PC-3 (cell line): ENCODE measurements at regions not wholly inside any gene's neighbourhood (a gene's known extent, or its start where the extent isn't known, plus 50 kb on each side); places are given as distances from the start of the nearest gene placed in this dataset.
"Not testable (repeated sequence)": the region's sequence is repeated elsewhere in the genome, so short reads cannot be mapped to it uniquely, and the experiment has no call there.

Source experiments
- ATAC-seq: fragments of 200-7000 bp; cut with Tn5 transposase; 2 replicates; pipeline ENCODE4 v1.9.1; 2020; ENCODE audit warnings: mild to moderate bottlenecking, moderate library complexity
- BruUV-seq: library from RNA; stranded (reverse); fragments of 400-500 nt; replicated peaks from 2 replicates; lab custom pipeline; 2021; lab: Mats Ljungman, UMichigan
- CTCF ChIA-PET: fragments of 300-600 bp; sonication (Branson Sonifier 250); formaldehyde crosslinking; loops from one replicate; lab custom pipeline; 2022; ENCODE audit warnings: antibody characterized with exemption; lab: Charles Lee
- POLR2A ChIA-PET: fragments of 300-600 bp; sonication (Branson Sonifier 250); formaldehyde crosslinking; loops from one replicate; lab custom pipeline; 2022; ENCODE audit warnings: antibody characterized with exemption; ENCODE audit not compliant: unreplicated experiment; lab: Charles Lee
- DNase-seq: peaks from one replicate; pipeline ENCODE4 v3.0.0-alpha.2; 2015
- H2AFZ ChIP-seq: fragments of 300-600 bp; sonication (generic); 2 replicates; pipeline ENCODE4 v1.6.0; 2016; ENCODE audit warnings: antibody characterized with exemption, low read length
- H3F3A ChIP-seq: fragments of 300-600 bp; sonication (generic); one replicate; pipeline ENCODE4 v1.6.0; 2017; ENCODE audit warnings: antibody characterized with exemption, low read length, control low read depth, mild to moderate bottlenecking; ENCODE audit not compliant: unreplicated experiment
- H3K27ac ChIP-seq: fragments of 300-600 bp; sonication (generic); 2 replicates; pipeline ENCODE4 v1.5.1; 2016; ENCODE audit warnings: mild to moderate bottlenecking, low read length
- H3K27me3 ChIP-seq: fragments of 300-600 bp; sonication (generic); 2 replicates; pipeline ENCODE4 v1.6.1; 2016; ENCODE audit warnings: low read length, mixed read lengths
- H3K36me3 ChIP-seq: fragments of 300-600 bp; sonication (generic); 2 replicates; pipeline ENCODE4 v1.6.1; 2016; ENCODE audit warnings: low read depth, mixed run types, low read length, mixed read lengths
- H3K4me1 ChIP-seq: fragments of 300-600 bp; sonication (generic); 2 replicates; pipeline ENCODE4 v1.5.1; 2016; ENCODE audit warnings: low read length; ENCODE audit not compliant: insufficient read depth
- H3K4me2 ChIP-seq: fragments of 300-600 bp; sonication (generic); 2 replicates; pipeline ENCODE4 v1.6.0; 2016; ENCODE audit warnings: low read length
- H3K4me3 ChIP-seq: fragments of 300-600 bp; sonication (generic); 2 replicates; pipeline ENCODE4 v1.5.1; 2016; ENCODE audit warnings: mild to moderate bottlenecking, low read length, mixed read lengths
- H3K79me2 ChIP-seq: fragments of 300-600 bp; sonication (generic); 2 replicates; pipeline ENCODE4 v1.6.1; 2017; ENCODE audit warnings: low read length, mixed read lengths
- H3K9ac ChIP-seq: fragments of 300-600 bp; sonication (generic); 2 replicates; pipeline ENCODE4 v1.6.0; 2016; ENCODE audit warnings: mild to moderate bottlenecking, low read length
- H3K9me2 ChIP-seq: fragments of 300-600 bp; sonication (generic); replicated peaks from 2 replicates; pipeline ENCODE4 v1.6.1; 2016; ENCODE audit warnings: mixed run types, low read length, mixed read lengths
- H3K9me3 ChIP-seq: fragments of 300-600 bp; sonication (generic); 2 replicates; pipeline ENCODE4 v1.6.1; 2016; ENCODE audit warnings: low read length, mixed read lengths
- H4K20me1 ChIP-seq: fragments of 300-600 bp; sonication (generic); 2 replicates; pipeline ENCODE4 v1.6.1; 2016; ENCODE audit warnings: low read length, mixed read lengths
- EZH2 ChIP-seq: fragments of 300-600 bp; sonication (generic); IDR thresholded peaks from one replicate; pipeline ENCODE4 v1.6.1; 2017; ENCODE audit warnings: antibody characterized with exemption, mild to moderate bottlenecking, low read length; ENCODE audit not compliant: unreplicated experiment
- EZH2phosphoT487 ChIP-seq: fragments of 300-600 bp; sonication (generic); IDR thresholded peaks from 2 replicates; pipeline ENCODE4 v1.6.1; 2018; ENCODE audit warnings: mild to moderate bottlenecking, antibody characterized with exemption, low read length, borderline replicate concordance
- intact Hi-C: fragments of 100-400 bp; cut with micrococcal nuclease; formaldehyde crosslinking; loops from 2 replicates; pipeline ENCODE4 v1.9.0; 2023
- TF ChIP-seq, protein P1 (sequence below): fragments of 300-600 bp; sonication (generic); conservative IDR thresholded peaks from 2 replicates; pipeline ENCODE4 v1.5.1; 2017; ENCODE audit warnings: antibody characterized with exemption, low read depth, mild to moderate bottlenecking, low read length

DNA sequence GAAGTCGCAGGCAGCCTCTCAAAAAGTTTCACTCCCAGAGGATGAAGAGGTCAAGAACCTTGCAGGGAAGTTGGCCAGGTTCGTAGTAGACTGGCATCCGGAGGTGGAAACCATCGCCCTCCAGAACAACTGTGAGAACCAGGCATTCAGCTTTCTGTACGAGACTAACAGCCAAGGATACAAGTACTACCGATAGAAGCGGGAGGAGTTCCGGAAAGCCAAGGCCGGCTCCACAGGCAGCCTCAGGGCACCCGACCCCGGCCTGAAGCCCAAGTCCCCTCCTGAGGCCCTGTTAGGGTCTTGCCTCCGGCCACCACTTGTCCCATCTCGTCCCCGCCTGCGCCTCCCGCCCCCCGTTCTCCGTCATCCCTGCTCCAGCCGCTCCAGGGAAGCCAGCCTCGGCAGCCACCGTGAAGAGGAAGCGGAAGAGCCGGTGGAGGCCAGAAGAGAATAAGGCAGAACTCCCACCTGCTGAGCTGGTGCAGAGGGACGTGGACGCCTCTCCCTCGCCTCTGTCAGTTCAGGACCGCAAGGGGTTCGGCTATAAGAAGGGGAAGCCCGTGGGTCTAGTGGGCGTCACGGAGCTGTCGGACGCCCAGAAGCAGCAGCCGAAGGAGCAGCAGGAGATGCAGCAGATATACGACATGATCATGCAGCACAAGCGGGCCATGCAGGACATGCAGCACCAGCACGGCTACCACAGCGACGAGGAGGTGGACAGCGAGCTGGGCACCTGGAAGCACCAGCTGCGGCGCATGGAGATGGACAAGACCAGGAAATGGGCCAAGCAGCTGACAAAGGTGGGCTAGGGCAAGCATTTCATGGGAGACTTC, 366.8 kb upstream of the ATXN7L3B start:
- BruUV-seq, result no TSS peak
- H3K4me2 ChIP-seq, result no peak overlapping the region
- no peak overlapping the region for H3K4me3 ChIP-seq
- ATAC-seq (no peak), DNase-seq (no peak)
- H3K9ac ChIP-seq, result no peak overlapping the region
- H2AFZ ChIP-seq, result no peak overlapping the region
- H3K4me1 ChIP-seq, result no peaks in the 10 kb centered on the region
- ChIA-PET POLR2A (no interaction called here), CTCF (no interaction called here)
- H3K9me3 ChIP-seq, result no peaks in the 10 kb centered on the region
- no peak for TF ChIP-seq EZH2
- TF ChIP-seq, protein P1, sequence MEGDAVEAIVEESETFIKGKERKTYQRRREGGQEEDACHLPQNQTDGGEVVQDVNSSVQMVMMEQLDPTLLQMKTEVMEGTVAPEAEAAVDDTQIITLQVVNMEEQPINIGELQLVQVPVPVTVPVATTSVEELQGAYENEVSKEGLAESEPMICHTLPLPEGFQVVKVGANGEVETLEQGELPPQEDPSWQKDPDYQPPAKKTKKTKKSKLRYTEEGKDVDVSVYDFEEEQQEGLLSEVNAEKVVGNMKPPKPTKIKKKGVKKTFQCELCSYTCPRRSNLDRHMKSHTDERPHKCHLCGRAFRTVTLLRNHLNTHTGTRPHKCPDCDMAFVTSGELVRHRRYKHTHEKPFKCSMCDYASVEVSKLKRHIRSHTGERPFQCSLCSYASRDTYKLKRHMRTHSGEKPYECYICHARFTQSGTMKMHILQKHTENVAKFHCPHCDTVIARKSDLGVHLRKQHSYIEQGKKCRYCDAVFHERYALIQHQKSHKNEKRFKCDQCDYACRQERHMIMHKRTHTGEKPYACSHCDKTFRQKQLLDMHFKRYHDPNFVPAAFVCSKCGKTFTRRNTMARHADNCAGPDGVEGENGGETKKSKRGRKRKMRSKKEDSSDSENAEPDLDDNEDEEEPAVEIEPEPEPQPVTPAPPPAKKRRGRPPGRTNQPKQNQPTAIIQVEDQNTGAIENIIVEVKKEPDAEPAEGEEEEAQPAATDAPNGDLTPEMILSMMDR, result no peak
- no peak for TF ChIP-seq EZH2phosphoT487
- no peaks in the 10 kb centered on the region for H3K36me3 ChIP-seq
- no peaks in the 10 kb centered on the region for H3F3A ChIP-seq
- H4K20me1 ChIP-seq, result no peaks in the 10 kb centered on the region
- no peak overlapping the region for H3K27ac ChIP-seq
- no peaks in the 10 kb centered on the region for H3K27me3 ChIP-seq
- H3K79me2 ChIP-seq, result no peaks in the 10 kb centered on the region
- intact Hi-C loops, result no loop called here
- no peaks in the 10 kb centered on the region for H3K9me2 ChIP-seq

DNA sequence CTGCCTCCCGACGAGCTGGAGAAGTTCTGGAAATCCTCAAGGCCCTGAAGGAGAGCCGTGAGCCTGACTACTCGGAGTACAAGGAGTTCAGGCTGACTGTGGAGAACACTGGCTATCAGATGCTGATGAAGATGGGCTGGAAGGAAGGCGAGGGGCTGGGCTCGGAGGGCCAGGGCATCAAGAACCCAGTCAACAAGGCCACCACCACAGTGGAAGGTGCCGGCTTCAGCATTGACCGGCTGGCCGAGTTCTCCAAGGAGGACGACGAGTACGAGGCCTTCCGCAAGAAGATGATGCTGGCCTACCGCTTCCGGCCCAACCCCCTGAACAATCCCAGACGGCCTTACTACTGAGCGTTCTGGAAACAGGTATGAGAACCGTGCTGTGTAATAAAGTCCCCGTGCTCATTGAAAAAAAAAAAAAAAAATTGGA, 366.1 kb upstream of the ATXN7L3B start:
- TF ChIP-seq EZH2 (no peak), EZH2phosphoT487 (no peak)
- TF ChIP-seq, protein P1, result no peak
- no peaks in the 10 kb centered on the region for H3K79me2 ChIP-seq
- no peaks in the 10 kb centered on the region for H3F3A ChIP-seq
- CTCF ChIA-PET, result no interaction called here
- no peak overlapping the region for H3K4me3 ChIP-seq
- no peak overlapping the region for H3K27ac ChIP-seq
- no peak overlapping the region for H3K9ac ChIP-seq
- no peaks in the 10 kb centered on the region for H3K4me1 ChIP-seq
- no peak for DNase-seq
- H2AFZ ChIP-seq, result no peak overlapping the region
- no peaks in the 10 kb centered on the region for H3K36me3 ChIP-seq
- intact Hi-C loops, result no loop called here
- no peaks in the 10 kb centered on the region for H3K27me3 ChIP-seq
- H3K4me2 ChIP-seq, result no peak overlapping the region
- POLR2A ChIA-PET, result no interaction called here
- no peak for ATAC-seq
- no peaks in the 10 kb centered on the region for H3K9me3 ChIP-seq
- BruUV-seq, result no TSS peak
- no peaks in the 10 kb centered on the region for H4K20me1 ChIP-seq
- no peaks in the 10 kb centered on the region for H3K9me2 ChIP-seq

DNA sequence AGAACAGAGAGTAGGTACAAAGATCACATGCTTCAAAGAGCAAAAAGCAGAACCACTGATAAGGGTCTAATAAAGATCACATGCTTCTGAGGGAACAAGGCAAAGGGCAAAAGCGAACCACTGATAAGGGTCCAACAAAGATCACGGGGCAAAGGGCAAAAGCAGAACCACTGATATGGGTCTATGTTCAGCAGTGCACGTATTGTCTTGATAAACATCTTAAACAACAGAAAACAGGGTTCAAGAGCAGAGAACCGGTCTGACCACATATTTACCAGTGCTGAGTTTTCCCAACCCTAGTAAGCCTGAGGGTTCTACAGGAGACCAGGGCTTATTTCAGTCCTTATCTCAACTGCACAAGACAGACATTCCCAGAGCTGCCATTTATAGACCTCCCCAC, 362.7 kb upstream of the ATXN7L3B start:
- intact Hi-C loops, H3K27me3 ChIP-seq, CTCF ChIA-PET, H3F3A ChIP-seq, H2AFZ ChIP-seq, ATAC-seq, H3K9me2 ChIP-seq, POLR2A ChIA-PET, H3K36me3 ChIP-seq, H3K9ac ChIP-seq, DNase-seq, H3K4me1 ChIP-seq, H3K4me3 ChIP-seq, H3K79me2 ChIP-seq, BruUV-seq, H3K4me2 ChIP-seq, H3K27ac ChIP-seq, H4K20me1 ChIP-seq, H3K9me3 ChIP-seq: not testable (repeated sequence)
